ENCODE measurements at regions not wholly inside any gene's neighbourhood (a gene's known extent, or its start where the extent isn't known, plus 50 kb on each side); places are given as distances from the start of the nearest gene placed in this dataset.

GRCh38 chr2:41743324-41743723 lies 304.5 kb upstream of the PKDCC start:
- BruUV-seq (replicated peaks): no TSS peak
- TF ChIP-seq, protein P1, sequence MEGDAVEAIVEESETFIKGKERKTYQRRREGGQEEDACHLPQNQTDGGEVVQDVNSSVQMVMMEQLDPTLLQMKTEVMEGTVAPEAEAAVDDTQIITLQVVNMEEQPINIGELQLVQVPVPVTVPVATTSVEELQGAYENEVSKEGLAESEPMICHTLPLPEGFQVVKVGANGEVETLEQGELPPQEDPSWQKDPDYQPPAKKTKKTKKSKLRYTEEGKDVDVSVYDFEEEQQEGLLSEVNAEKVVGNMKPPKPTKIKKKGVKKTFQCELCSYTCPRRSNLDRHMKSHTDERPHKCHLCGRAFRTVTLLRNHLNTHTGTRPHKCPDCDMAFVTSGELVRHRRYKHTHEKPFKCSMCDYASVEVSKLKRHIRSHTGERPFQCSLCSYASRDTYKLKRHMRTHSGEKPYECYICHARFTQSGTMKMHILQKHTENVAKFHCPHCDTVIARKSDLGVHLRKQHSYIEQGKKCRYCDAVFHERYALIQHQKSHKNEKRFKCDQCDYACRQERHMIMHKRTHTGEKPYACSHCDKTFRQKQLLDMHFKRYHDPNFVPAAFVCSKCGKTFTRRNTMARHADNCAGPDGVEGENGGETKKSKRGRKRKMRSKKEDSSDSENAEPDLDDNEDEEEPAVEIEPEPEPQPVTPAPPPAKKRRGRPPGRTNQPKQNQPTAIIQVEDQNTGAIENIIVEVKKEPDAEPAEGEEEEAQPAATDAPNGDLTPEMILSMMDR (conservative IDR thresholded peaks at IDR 0.05): no peak
- TF ChIP-seq EZH2 (IDR thresholded peaks at IDR 0.05; ENCODE audit: low read depth): no peak

DNA sequence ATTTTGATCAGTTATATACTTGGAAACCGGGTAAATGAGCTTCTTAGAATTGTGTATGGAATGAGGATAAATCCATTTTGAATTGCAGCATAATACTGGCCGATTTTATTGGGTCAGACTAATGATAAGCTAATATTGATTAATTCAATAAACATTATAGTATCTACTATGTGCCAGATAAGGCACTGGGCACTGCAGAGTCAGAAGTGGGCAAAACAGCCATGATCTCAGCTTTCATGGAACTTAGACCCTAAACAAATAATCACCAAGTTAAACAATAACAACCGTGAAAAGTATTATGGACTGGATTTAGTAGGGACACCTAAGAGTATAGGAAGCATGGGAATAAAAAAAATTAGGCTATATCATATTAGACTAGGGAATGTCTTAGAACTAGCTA lies 297.0 kb upstream of the PKDCC start:
- ChIA-PET POLR2A (ENCODE audit: unreplicated experiment) (interaction anchor here (0.5 kb wide), 1 partner anchor 17 kb away, joined by 4 read pairs; no protein-coding TSS in a partner anchor), CTCF (no interaction called here)
- H3K4me3 ChIP-seq: no peak overlapping the region
- intact Hi-C loops (cut with micrococcal nuclease; ENCODE audit: unreplicated experiment): no loop called here
- H3K27ac ChIP-seq: no peak overlapping the region
- no peak for DNase-seq
- BruUV-seq (replicated peaks): no TSS peak
- H3F3A ChIP-seq (ENCODE audit: insufficient read depth, low read depth): no peaks in the 10 kb centered on the region
- H3K4me2 ChIP-seq: no peak overlapping the region
- no peak for TF ChIP-seq EZH2 (IDR thresholded peaks at IDR 0.05; ENCODE audit: low read depth)
- TF ChIP-seq, protein P1 (conservative IDR thresholded peaks at IDR 0.05): no peak
- H2AFZ ChIP-seq: no peak overlapping the region
- H3K27me3 ChIP-seq (ENCODE audit: insufficient read depth, low read depth): no peaks in the 10 kb centered on the region
- no peaks in the 10 kb centered on the region for H3K36me3 ChIP-seq (ENCODE audit: low read depth)
- H3K9me3 ChIP-seq (ENCODE audit: insufficient read depth, low read depth): no peaks in the 10 kb centered on the region
- no peaks in the 10 kb centered on the region for H3K4me1 ChIP-seq (replicated peaks; ENCODE audit: insufficient read depth)
- H4K20me1 ChIP-seq (ENCODE audit: insufficient read depth): no peaks in the 10 kb centered on the region
- H3K79me2 ChIP-seq (ENCODE audit: low read depth): no peaks in the 10 kb centered on the region
- no peaks in the 10 kb centered on the region for H3K9me2 ChIP-seq (ENCODE audit: insufficient read depth)

More at GRCh38 chr2:41743324-41743723, 304.5 kb upstream of the PKDCC start:
- Histone ChIP-seq H3K27ac (no peak overlapping the region), H3K36me3 (ENCODE audit: low read depth) (no peaks in the 10 kb centered on the region), H4K20me1 (ENCODE audit: insufficient read depth) (no peaks in the 10 kb centered on the region), H3K9me2 (ENCODE audit: insufficient read depth) (no peaks in the 10 kb centered on the region), H3K4me3 (no peak overlapping the region), H3K4me2 (no peak overlapping the region), H3K4me1 (replicated peaks; ENCODE audit: insufficient read depth) (no peaks in the 10 kb centered on the region), H3K27me3 (ENCODE audit: insufficient read depth, low read depth) (no peaks in the 10 kb centered on the region), H3K79me2 (ENCODE audit: low read depth) (no peaks in the 10 kb centered on the region), H2AFZ (no peak overlapping the region), H3K9me3 (ENCODE audit: insufficient read depth, low read depth) (no peaks in the 10 kb centered on the region), H3F3A (ENCODE audit: insufficient read depth, low read depth) (no peaks in the 10 kb centered on the region)
- ChIA-PET CTCF (no interaction called here), POLR2A (ENCODE audit: unreplicated experiment) (no interaction called here)
- intact Hi-C loops (cut with micrococcal nuclease; ENCODE audit: unreplicated experiment): no loop called here
- no peak for DNase-seq

GRCh38 chr2:41759880-41760279 lies 287.9 kb upstream of the PKDCC start:
- no peak overlapping the region for H3K4me3 ChIP-seq
- H3K9me3 ChIP-seq (ENCODE audit: insufficient read depth, low read depth): no peaks in the 10 kb centered on the region; the same call in 1 of the 2 replicates
- no peak for DNase-seq
- no peak overlapping the region for H3K4me2 ChIP-seq
- intact Hi-C loops (cut with micrococcal nuclease; ENCODE audit: unreplicated experiment): no loop called here
- no peaks in the 10 kb centered on the region for H3F3A ChIP-seq (ENCODE audit: insufficient read depth, low read depth)
- no peaks in the 10 kb centered on the region for H4K20me1 ChIP-seq (ENCODE audit: insufficient read depth)
- peaks cover 10% of the 10 kb centered on the region; the same call in 1 of the 2 replicates for H3K27me3 ChIP-seq (ENCODE audit: insufficient read depth, low read depth)
- H2AFZ ChIP-seq: no peak overlapping the region
- no peaks in the 10 kb centered on the region for H3K79me2 ChIP-seq (ENCODE audit: low read depth)
- no TSS peak for BruUV-seq (replicated peaks)
- no peaks in the 10 kb centered on the region for H3K9me2 ChIP-seq (ENCODE audit: insufficient read depth)
- ChIA-PET POLR2A (ENCODE audit: unreplicated experiment) (no interaction called here), CTCF (no interaction called here)
- no peaks in the 10 kb centered on the region for H3K4me1 ChIP-seq (replicated peaks; ENCODE audit: insufficient read depth)
- no peaks in the 10 kb centered on the region for H3K36me3 ChIP-seq (ENCODE audit: low read depth)
- TF ChIP-seq, protein P1 (conservative IDR thresholded peaks at IDR 0.05): no peak
- TF ChIP-seq EZH2 (IDR thresholded peaks at IDR 0.05; ENCODE audit: low read depth): no peak
- no peak overlapping the region for H3K27ac ChIP-seq

Measured in PC-9 (cell line).